CD4-positive, alpha-beta T cell treated with Interleukin-17A for 1 hour (primary cell): ENCODE measurements at regions not wholly inside any gene's neighbourhood (a gene's known extent, or its start where the extent isn't known, plus 50 kb on each side); places are given as distances from the start of the nearest gene placed in this dataset.
"Not testable (repeated sequence)": the region's sequence is repeated elsewhere in the genome, so short reads cannot be mapped to it uniquely, and the experiment has no call there.

ENCODE experiments used
- DNase-seq: peaks from one replicate; pipeline ENCODE4 v3.0.0-alpha.2; 2020

DNA sequence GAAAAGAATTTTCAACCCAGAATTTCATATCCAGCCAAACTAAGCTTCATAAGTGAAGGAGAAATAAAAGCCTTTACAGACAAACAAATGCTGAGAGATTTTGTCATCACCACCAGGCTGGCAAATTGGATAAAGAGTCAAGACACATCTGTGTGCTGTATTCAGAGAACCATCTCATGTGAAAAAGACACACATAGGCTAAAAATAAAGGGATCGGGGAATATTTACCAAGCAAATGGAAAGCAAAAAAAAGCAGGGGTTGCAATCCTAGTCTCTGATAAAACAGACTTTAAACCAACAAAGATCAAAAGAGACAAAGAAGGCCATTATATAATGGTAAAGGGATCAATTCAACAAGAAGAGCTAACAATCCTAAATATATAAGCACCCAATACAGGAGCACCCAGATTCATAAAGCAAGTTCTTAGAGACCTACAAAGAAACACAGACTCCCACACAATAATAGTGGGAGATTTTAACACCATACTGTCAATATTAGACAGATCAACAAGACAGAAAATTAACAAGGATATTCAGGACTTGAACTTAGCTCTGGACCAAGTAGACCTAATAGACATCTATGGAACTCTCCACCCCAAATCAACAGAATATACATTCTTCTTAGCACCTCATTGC lies 55.9 kb upstream of the ACSM6 start:
- DNase-seq = not testable (repeated sequence)

DNA sequence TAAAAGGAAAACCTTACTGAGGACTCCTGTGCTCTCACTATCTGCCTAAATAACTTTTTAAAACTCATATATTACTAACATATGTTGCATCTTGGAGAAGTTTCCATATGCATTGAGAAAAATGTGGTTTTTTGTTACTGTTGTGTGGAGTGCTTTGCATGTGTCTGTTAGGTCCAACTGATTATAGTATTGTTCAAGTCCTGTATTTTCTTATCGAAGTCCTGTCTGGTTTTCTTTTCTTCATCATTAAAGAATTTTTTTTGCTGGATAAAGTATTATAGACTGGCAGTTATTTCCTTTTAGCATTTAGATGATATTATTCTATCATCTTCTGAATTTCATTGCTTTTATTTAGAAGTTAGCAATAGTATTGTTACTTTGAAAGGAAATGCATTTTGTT lies 59.5 kb upstream of the ACSM6 start:
- no peak for DNase-seq

DNA sequence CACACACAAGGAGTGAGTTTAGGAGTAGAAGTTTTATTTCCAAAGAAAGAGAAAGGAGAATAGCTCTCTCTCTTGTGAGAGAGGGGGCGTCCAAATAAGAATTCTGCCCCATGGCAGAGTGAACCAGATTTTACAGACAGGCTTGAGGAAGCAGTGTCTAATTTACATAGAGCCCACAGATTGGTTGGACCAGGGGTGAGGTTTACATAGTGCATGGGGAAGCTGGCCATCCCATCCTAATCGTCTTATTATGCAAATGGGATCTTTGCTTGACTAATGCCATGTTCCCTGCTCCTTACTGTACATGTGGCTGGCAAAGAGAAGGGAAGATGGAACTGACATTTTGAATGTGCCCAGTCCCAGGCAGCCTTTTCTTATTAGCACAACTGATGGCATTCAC lies 60.0 kb upstream of the ACSM6 start:
- DNase-seq = no peak

DNA sequence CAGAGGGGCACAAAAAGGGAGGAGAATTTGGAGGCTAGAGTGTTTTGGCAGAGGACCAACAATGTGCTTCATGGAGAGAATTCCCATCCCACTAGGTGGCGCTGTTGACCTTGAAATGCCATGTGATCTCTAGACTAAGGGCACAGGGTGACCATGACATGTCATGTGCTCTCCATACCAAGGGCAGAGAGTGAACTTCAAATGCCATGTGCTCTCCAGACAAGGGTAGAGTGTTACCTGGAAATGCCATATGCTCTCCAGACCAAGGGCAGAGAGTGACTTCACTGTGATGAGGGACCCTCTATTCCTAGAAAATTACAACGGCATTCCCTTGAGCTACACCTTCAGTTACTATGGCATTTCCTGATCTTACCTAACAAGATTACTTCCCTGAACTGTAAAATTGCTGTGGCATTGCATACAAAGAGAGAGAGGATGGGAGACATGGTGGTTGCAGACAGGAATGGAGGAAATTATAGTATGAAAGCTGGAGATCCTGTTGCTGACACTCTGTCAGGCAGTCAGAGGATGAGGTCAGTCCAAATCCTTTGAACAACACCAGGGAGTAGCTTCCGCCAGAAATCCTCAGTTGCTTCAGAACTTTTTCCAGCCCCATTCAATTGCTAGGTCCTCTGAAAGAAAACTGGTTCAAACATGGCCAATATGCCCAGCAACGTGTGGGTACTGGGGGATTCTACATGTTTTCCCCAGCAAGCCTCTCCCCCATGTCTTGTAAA lies 60.9 kb upstream of the ACSM6 start:
- peak; percentile 53 for DNase-seq

DNA sequence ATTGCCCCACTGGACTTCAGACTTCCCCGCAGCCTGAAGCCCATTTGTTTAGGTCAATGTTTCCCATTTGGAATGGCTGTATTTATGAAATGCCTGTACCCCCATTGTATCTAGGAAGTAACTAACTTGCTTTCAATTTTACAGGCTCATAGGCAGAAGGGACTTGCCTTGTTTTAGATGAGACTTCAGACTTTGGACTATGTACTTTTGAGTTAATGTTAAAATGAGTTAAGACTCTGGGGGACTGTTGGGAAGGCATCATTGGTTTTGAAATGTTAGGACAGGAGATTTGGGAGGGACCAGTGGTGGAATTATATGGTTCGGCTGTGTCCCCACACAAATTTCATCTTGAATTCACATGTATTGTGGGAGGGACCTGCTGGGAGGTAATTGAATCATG lies 61.1 kb upstream of the CYP2C8 start:
- not testable (repeated sequence) for DNase-seq

DNA sequence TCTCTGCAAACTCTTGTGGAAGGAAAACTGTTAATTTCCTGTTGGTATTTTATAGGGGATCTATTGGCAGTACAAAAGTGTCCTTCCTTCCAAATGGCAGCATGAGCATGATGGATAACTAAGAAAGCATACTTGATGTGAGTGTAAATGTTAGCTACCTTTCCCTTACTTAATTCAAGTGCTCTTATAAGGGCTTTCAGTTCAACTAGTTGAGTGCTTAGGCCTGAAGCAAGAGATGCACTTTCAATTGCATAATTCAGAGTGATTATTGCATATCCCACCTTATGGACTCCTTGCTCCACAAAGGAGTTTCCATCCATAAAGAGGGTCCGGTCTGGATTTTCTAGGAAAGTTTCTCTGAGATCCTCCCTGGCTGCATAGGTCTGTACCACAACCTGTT lies 56.3 kb upstream of the CYP2C8 start:
- DNase-seq = no peak

DNA sequence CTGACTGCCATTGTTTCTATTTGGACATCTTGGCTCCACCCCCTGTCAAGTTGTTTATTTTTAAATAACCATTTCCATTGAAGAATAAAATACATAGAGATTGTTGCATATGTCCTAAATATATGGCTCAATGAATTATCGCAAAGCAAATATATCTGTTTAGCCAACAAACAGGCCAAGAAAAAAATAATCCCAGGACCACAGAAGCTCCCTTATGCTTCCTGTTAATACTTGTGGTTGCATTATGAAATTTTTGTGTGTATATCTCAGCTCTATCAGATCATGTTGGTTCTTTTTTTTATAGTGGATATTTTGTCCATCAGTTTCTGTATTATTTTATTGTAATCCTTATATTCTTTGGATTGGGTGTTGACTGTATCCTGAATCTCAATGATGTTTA lies 53.4 kb upstream of the CYP2C8 start:
- DNase-seq = no peak

DNA sequence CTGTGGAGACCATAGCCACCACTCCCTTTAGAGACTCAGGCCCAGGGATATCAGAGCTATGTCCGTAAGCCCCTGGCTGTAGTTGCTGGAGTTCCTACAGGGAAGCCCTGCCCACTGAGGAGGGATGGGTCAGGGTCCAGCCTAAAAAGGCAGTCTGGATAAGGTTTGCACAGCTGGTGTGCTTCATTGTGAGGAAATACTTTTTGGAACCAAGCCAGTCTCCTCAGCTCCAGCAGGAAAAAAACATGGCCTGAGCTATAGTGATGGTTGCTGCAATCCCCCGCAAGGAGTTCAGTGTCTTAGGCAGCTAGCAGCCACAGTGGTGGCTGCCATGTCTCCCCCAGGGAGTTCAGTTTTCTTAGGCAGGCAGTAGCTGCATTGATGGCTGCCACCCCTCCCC lies 52.6 kb upstream of the CYP2C8 start:
- DNase-seq = no peak
